GM12878 (cell line): ENCODE measurements at regions not wholly inside any gene's neighbourhood (a gene's known extent, or its start where the extent isn't known, plus 50 kb on each side); places are given as distances from the start of the nearest gene placed in this dataset.

Experiments used
- BRCA1 ChIP-seq: IDR thresholded peaks from 2 replicates; pipeline ENCODE4 v1.6.1; 2011; ENCODE audit warnings: low read depth, low read length, improper control_type of control experiment
- CTCF ChIP-seq, 3 experiments: IDR thresholded peaks in 2 of 3; conservative IDR thresholded peaks in 1 of 3; 2 replicates each; pipeline ENCODE4 v1.5.1; 2011; ENCODE audit warnings: low read depth in 3 of 3, low read length in 3 of 3, mild to moderate bottlenecking in 3 of 3, control low read depth in 2 of 3, moderate library complexity in 2 of 3, inconsistent platforms in 1 of 3, mixed read lengths in 1 of 3; ENCODE audit not compliant: control insufficient read depth in 2 of 3, insufficient read depth in 1 of 3; ENCODE audit errors: extremely low read depth in 1 of 3
- HDAC6 ChIP-seq: fragments of 200-600 bp; sonication (generic); IDR thresholded peaks from one replicate; pipeline ENCODE4 v1.8.0; 2017; ENCODE audit warnings: antibody characterized with exemption; ENCODE audit not compliant: unreplicated experiment
- JUND ChIP-seq: IDR thresholded peaks from 2 replicates; pipeline ENCODE4 v1.6.1; 2012; ENCODE audit warnings: low read depth, mild to moderate bottlenecking, low read length, improper control_type of control experiment, moderate library complexity
- POLR2A ChIP-seq: IDR thresholded peaks from 2 replicates; pipeline ENCODE4 v1.6.1; 2011; ENCODE audit warnings: low read depth, mild to moderate bottlenecking, low read length
- REST ChIP-seq: IDR thresholded peaks from 2 replicates; pipeline ENCODE4 v1.6.1; 2012; ENCODE audit warnings: mild to moderate bottlenecking, low read depth, low read length
- SMAD5 ChIP-seq: IDR thresholded peaks from 2 replicates; pipeline ENCODE4 v1.6.1; 2016; ENCODE audit warnings: antibody characterized with exemption, low read depth
- SMARCA5 ChIP-seq: fragments of 450-650 bp; IDR thresholded peaks from 2 replicates; pipeline ENCODE4 v1.6.1; 2017; ENCODE audit warnings: mild to moderate bottlenecking

GRCh38 chr4:187944179-187944578, 51.4 kb upstream of the ZFP42 start:
- TF ChIP-seq CTCF (IDR thresholded peaks at IDR 0.05 in 2 of 3, conservative IDR thresholded peaks at IDR 0.05 in 1 of 3; ENCODE audit: control insufficient read depth in 2 of 3, extremely low read depth in 1 of 3, insufficient read depth in 1 of 3, low read depth in 3 of 3, low read length in 3 of 3): no peak
- TF ChIP-seq SMARCA5: no peak
- TF ChIP-seq BRCA1: no peak
- TF ChIP-seq REST: no peak
- TF ChIP-seq JUND: no peak
- TF ChIP-seq HDAC6: no peak
- TF ChIP-seq SMAD5: no peak
- no peak for TF ChIP-seq POLR2A
